GM19324 (cell line): ENCODE measurements at regions not wholly inside any gene's neighbourhood (a gene's known extent, or its start where the extent isn't known, plus 50 kb on each side); places are given as distances from the start of the nearest gene placed in this dataset.
A peak's percentile ranks its signal among the peaks of the same experiment; 100 is the strongest.

Experiments used
- ATAC-seq: cut with Tn5 transposase; IDR thresholded peaks from one replicate; pipeline ENCODE4 v1.9.1; 2021; ENCODE audit warnings: mild to moderate bottlenecking, moderate library complexity; ENCODE audit not compliant: unreplicated experiment, low FRiP score

DNA sequence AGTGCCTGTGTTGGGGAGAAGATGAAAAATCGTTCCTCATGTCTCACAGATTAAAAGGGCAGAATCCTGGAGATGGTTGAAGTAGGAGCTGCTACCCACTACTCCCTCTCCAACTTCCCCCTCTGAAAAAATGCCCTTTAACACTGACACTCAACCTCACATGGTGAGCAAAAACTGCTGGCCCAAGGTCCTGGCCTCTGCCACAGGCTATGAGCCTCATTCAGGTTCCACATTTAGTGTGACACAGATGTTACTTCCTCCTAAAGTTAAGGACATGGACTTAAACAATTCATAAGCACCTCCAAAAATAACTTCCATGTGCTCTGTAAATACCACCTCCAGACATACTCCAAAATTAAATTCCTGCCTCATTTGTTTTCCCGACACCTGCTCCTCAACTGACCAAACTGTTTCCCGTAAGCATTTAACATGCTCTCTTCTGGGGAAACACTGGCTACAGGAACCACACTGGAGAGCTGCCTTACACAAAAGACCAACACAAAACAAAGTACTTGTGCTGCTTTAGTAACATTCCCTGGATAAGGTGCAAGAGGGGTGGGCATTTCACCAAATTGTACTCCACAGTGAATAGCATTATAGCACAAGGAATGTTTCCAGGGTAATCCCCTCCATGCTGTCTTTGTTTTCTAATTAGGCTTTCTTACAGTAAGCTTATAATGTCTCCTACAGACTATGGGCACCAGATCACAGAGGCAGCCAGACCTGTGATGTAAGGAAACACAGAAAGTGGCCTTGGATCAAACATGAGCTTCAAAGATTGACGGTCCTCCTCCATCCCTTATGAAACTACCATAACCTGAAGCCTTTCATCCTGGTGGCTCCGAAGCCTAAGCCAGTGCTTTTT is 57.0 kb downstream of the PHLDA1 start:
- ATAC-seq: no peak

DNA sequence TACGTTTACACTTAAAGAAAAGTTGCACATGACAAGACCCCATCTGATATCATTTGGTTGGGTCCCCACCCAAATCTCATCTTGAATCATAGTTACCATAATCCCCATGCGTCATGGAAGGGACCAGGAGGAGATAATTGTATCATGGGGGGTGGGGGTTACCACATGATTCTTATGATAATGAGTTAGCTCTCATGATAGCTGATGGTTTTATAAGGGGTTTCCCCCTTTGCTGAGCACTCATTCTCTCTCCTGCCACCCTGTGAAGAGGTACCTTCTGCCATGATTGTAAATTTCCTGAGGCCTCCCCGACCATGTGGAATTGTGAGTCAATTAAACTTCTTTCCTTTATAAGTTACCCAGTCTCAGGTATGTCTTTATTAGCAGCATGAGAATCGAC is 60.3 kb downstream of the PHLDA1 start:
- no peak for ATAC-seq

DNA sequence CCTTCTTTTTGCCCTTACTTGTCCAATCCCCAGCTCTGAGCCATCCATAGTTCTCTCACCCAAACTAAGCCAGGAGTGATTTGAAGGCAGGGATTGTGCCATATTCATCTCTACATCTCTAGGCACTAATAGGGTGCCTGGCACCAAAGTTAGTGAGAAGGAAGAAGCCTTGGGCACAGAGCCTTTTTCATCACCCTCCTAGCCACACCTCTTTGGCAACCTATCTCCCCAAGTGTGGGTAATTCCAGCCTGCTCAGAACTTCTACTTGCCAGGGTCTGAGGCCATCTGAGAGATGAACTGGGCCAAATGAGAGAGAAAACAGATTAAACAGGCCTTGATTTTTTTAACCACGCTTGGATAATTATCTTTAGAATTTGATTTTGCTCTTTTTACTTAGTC is 61.3 kb downstream of the PHLDA1 start:
- ATAC-seq: no peak

DNA sequence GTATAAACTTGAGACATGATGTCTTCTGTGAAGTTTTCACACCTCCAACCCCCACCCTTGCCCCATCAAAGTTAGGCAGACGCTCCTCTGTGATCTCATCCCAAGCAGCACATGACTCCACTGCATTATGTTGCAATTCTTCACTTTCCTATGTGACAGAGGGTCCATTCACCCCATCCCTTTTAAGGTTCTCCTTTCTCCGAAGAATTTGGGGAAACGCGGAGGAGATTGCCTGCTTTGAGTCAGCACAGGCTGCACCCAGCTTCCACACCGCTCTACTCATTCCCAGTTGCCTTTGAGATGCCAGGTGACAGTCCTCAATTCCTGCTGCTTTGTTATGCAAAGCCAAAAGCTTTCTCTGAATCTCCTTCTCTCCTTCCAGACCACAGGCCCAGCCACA is 61.8 kb downstream of the PHLDA1 start:
- no peak for ATAC-seq

DNA sequence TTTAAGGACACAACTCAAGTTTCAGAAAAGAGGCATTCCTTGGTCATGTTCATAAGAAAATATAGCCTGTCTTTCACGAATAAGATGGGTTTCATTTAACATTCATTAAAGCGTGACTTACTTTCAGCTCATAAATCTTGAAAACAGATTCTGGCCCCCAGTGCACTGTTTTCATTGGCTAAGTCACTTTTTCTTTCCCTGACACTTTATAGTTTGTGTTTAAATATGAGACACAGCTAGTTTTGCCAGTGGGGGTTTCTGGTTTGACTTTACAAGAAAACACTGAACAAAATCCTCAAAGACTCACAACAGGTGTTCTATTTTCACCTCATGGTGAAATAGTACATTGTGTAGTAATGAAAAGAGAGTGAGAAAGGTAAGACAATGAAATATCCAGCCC is 65.9 kb downstream of the PHLDA1 start:
- no peak for ATAC-seq

DNA sequence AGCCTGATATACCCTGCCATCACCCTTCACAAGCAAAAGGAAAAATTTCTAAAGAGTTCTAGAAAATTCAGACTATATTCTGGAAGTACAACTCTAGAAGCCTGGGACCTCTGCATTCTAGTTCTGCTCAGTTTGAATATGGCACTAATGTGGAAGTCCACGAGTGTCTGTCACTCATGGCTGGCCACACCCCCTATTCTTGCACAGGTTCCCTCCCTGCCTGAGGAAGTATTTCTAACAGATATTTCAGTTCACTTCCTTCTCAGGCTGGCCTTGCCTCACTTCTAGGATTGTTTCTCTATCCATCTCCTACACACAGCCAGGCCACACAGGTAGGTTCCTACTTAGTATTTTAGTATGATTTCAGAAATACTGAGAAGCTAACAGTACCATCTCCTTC is 67.4 kb downstream of the PHLDA1 start:
- ATAC-seq: peak; percentile 45

DNA sequence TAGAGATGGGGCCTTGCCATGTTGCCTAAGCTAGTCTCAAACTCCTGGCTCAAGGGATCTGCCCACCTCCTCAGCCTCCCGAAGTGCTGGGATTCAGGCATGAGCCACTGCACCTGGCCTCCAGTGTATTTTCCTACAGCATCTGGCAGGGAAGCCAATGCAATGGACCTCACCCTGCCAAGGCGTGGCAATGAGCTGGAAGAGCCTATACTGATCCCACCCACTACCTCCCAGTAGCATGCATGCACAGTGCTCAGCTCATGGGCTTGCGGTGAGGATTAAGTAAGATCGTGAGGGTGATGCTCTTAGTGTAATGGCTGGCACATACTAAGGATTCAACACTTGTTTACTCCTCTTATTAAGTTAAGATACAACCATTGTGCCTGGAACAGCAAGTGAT is 69.7 kb downstream of the PHLDA1 start:
- ATAC-seq: no peak

DNA sequence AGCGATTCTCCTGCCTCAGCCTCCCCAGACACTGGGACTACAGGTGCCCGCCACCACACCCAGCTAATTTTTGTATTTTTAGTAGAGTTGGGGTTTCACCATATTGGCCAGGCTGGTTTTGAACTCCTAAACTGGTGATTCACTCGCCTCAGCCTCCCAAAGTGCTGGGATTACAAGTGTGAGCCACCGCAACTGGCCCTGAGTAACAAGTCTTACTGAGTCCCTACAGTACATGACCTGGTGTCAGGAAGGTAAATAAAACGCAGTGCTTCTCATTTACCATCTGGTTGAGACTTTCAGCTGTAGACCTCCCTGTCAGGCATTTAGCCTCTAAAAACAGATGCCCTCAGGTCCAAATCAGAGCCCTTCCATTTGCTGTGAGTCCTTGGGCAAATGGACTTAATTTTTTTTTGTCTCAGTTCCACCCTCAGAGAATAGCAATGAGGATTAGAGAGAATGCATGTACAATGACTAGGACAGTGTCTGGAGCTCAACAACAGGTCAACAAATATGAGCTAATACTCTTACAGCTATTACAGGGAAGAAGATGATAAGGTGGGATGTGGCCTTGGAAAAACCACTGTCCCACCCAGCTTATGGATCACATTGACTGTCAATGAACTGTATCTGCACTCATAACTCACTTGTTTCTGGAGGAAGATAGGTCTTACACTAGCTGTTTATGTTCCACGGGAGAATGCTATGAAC is 70.5 kb downstream of the PHLDA1 start:
- ATAC-seq: no peak

DNA sequence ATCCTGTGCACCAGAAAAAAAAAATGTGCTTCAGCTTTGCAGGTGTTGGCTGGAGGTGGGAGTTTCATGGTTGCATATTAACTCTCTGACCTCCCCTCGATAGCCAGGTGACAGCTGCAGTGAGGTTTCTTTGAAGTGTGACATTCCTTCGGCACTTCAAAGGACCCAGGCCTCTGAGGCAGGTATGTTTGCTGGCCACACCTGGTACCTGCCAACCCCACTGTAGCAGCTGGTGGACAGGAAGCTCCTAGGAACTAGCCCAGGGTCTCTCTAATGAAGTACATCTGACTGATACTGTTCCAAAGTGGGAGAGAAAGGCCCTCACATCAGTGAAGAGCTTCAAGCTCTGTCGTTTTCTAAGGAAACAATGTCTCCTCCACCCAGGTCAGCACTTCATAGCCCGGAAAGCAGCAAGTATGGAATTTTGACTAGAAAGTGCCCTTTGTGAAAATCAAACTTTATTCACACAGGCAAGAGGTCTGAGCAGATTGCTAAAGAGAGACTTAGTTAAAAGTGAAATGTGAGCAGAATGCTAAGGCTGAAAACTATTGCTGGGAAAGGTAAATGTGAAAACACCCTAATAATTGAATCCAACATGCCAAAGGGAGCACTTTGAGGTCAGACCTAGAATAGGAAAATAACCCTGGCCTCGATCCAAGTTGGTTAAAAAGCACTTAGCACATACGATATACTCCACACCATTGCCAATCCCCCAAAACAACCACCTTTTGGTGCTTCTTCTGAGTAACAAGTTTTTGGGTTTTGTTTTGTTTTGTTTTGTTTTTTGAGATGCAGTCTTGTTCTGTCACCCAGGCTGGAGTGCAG is 71.3 kb downstream of the PHLDA1 start:
- ATAC-seq: peak; percentile 68

DNA sequence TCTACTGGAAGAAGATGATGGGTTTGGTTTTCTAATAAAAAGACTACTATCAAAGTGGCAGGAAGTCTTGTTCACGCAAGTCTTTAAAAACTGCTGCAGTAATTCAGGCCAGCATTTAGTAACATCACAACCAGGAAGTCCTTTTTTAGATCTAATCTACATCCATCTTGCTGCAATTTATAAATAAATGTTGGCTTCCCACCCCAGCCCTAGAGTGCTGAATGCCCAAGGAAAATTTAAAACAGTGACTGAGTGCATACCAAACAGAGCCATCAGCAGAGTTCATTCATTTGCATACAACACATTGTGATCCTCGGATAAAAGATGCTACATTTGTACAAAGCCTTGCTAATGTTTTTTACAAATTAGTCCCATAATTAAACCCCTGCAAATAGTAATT is 72.1 kb downstream of the PHLDA1 start:
- ATAC-seq: no peak

DNA sequence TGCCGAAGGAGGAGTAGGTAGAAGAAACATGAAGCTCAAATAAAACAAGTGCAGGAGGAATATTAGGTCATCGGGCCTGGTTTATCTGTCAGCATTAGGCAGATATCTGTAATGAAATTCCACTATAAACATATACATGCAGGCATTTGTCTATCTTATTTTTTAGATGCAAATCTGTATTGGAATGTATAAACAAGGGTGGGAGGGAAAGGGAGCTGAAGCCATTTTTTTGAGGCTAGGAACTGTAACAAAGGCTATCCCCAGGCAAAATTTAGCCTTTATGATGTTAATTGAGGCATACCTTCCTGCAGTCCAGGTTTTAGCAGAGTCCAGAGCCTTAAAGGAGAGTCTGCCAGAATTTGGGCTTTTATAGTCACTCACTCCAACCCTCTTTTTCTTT is 72.5 kb downstream of the PHLDA1 start:
- ATAC-seq: no peak

DNA sequence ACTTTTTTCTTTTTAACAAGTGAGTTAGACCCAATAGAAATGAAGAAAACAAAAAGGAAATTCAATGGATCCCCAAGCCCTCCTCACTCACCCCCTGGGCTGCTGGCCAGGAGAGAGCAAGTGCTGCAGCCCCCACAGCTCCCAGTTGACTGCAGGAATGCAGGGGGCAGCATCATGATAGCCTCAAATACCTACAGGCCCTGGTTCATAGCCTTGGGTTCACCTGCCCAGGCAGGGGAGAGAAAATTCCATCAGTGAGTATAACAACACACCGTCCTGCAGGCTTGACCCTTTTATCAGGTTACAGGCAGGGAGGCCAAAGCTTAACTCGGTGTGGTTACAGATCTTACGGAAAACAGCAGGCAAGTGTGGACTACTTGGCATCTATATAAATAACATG is 76.3 kb downstream of the PHLDA1 start:
- ATAC-seq: no peak

DNA sequence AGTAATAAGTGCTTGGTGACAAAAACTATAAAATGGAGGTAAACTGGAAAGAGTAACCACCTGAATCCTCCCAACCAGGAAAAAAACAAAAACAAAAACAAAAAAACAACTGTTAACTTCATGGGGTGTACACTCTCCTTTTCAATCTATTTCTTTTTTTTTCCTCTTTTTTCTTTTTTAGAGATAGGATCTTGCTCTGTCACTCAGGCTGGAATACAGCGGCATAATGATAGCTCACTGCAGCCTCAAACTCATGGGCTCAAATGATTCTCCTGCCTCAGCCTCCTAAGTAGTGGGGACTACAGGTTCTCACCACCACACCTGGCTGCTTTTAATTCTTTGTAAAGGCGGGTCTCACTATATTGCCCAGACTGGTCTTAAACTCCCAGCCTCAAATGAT is 76.8 kb downstream of the PHLDA1 start:
- ATAC-seq: no peak

DNA sequence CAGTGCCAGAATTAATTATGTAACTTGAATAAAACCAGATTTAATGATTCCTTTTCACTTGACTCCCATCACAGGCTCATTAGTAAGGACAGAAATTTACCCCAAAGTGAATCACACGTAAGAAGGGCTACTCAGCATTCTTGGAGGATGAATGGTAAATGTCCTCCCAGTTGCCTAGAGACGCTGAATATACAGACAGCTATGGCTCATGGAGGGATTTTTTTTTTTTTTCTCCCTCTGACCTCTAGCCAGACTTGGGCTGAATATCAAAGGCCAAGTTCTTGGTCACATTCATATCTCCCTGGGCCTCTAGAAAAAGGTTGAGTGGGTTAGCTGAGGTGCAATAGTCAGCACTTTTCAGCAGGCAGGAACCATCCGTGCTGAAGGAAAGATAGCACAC is 77.5 kb downstream of the PHLDA1 start:
- no peak for ATAC-seq

DNA sequence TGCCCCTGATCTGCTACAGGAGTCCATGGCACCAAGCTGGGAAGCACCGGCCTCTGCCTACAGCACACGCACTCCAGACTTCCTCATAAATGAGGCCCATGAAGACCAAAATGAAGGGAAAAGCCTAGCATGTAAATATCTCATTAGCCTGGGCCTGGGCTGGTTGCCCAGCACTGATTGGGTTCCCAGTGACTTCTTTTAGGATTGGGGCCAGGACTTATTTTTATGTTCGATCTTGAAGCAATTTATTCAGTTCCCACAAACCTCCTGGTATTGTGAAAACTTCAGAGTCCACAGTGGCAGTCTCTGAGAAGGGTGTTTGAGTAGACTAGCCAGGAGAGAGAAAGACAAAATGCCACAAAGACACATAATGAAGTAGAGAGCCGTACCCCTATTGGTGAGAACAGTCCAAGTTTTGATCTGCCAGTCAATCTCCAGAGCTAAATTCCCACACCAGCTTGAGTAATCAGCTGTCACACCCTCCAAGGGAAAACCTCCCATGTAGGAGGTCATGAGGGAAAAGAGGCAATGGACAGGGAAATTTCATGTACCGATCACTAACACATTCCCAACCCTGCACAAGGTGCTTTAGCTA is 78.2 kb downstream of the PHLDA1 start:
- ATAC-seq: no peak

DNA sequence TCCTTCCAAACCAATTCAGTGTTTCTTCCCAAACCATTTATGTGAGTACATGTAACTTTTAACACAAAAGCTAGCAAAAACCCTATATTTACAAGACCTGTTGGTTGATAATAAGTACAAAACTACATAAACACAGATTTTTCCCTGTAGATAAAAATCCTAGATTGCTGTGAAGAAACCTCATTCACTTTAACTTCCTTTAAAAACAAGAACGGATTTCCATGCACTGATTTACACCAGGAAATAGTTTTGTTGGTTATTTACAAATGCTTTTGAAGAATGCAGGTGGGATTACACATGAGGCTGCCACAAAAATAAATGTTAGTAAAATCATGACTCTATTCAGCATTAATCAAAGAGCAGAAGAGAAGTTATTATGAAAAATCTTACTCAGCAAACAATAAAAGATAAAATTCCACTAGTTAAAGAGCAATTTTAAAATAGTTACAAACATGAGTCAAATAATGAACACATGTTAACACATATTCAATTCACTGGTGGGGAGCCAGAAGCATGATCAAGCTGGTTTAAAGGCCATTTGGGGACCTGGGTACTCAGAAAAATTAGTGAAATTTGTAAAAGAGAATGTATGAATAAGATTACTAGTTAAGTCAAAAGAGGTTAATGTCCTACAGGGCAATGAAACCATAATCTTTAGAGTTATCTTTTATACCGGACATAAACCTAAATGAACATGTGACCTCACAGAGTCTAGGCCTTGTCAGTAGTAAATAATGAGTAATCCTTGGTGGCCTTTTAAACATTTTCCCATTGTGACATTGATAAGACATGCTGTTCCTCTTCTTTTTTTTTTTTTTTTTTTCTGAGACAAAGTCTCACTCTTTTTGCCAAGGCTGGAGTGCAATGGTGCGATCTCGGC is 79.9 kb downstream of the PHLDA1 start:
- no peak for ATAC-seq

DNA sequence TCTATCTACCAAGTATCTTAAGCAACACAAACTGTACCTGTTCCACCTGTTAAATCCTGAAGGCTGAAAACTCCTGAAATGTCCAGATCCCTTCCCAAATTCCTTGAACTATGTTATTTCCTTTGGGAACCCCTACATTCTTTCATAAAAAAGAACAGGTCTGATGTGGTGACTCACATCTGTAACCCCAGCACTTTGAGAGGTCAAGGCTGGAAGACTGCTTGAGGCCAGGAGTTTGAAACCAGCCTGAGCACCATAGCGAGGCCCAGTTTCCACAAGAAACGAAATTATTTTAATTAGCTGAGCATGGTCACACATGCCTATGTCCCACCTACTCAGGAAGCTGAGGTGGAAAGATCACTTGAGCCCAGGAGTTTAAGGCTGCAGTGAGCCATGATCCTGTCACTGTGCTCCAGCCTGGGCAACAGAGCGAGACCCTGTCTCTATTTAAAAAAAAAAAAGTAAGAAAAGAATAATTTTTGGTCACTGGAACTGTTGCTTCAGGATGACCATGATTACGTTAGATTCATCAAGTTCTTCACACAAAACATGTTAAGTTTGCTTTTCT is 84.3 kb downstream of the PHLDA1 start:
- no peak for ATAC-seq

DNA sequence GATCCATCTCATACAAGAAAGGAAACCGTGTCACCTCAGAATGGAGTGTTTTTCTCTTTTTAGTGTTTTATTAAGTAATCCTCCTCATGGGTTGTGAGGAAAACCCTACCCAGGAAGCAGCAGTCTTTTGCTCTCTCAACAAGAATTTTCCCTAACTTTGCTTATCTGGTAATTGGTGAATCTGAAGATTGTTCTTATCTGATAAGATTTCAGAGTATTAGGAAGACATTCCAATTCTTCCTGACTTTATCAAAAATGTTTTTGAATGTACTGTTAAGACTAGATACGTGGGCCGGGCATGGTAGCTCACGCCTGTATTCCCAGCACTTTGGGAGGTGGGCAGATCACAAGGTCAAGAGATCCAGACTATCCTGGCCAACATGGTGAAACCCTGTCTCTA is 86.0 kb downstream of the PHLDA1 start:
- ATAC-seq: no peak

DNA sequence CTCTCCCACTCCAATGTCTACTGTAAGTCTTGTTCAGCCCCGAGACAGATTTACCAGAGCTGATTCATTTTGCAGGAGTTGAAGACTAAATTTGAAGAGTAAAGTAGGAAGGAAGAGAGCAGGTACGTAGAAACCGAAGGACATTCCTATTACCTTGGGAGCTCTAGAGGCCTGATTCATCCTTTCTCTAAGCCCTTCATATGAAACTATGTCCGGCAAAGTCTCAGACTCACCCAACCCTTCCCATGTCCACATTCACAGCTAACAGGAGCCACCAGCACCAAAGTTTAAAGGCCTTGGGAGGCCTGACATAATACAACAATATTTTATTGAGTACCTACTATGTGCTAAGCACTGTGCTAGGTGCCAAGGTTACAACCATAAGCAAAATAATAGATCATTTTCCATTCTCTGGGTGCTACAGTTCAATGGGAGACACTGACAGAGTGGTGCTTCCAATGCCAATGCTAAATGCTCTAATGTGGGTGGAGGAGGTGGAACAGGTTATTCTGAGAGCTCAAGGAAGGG is 86.6 kb downstream of the PHLDA1 start:
- ATAC-seq: peak; percentile 2
